Endothelial cell of umbilical vein (primary cell): ENCODE measurements at regions not wholly inside any gene's neighbourhood (a gene's known extent, or its start where the extent isn't known, plus 50 kb on each side); places are given as distances from the start of the nearest gene placed in this dataset.

Experiments used
- BruUV-seq: library from RNA; stranded (reverse); fragments of 400-500 nt; replicated peaks from 2 replicates; lab custom pipeline; 2021; lab: Mats Ljungman, UMichigan
- CTCF ChIA-PET: fragments of 300-600, 350-600 bp; sonication (Branson Sonifier 250); formaldehyde crosslinking; loops from one replicate; lab custom pipeline; 2021; ENCODE audit warnings: antibody characterized with exemption, inconsistent platforms; lab: Charles Lee
- POLR2A ChIA-PET: fragments of 300-600, 350-600 bp; sonication (Branson Sonifier 250); formaldehyde crosslinking; loops from one replicate; lab custom pipeline; 2021; ENCODE audit warnings: antibody characterized with exemption, inconsistent platforms; lab: Charles Lee
- DNase-seq: peaks from one replicate; pipeline ENCODE4 v3.0.0-alpha.2; 2011; ENCODE audit warnings: low read depth, low spot score
- FAIRE-seq: peaks from 2 replicates; lab custom pipeline; 2011; peaks lifted over from hg19 to GRCh38; lab: Jason Lieb, UNC
- H2AFZ ChIP-seq: 2 replicates; pipeline ENCODE4 v1.6.0; 2012; ENCODE audit warnings: low read depth, low read length, control low read depth, inconsistent platforms
- H3K27ac ChIP-seq: 2 replicates; pipeline ENCODE4 v1.5.1; 2011; ENCODE audit warnings: low read depth, mild to moderate bottlenecking, control low read depth, low read length, moderate library complexity; ENCODE audit not compliant: insufficient read depth
- H3K27me3 ChIP-seq, 2 experiments: 2 replicates each; pipeline versions ENCODE4 v1.6.0 to v1.6.1; 2011; ENCODE audit warnings: low read length in 2 of 2, mixed read lengths in 1 of 2; ENCODE audit not compliant: control insufficient read depth in 2 of 2, insufficient read depth in 2 of 2
- H3K36me3 ChIP-seq, 2 experiments: 2 replicates in 1 of 2; 3 replicates in 1 of 2; pipeline ENCODE4 v1.5.1; 2011; ENCODE audit warnings: low read length in 2 of 2, mild to moderate bottlenecking in 1 of 2, moderate library complexity in 1 of 2; ENCODE audit not compliant: control insufficient read depth in 2 of 2, insufficient read depth in 2 of 2; ENCODE audit errors: extremely low read depth in 1 of 2
- H3K4me1 ChIP-seq: 3 replicates; pipeline ENCODE4 v1.5.1; 2011; ENCODE audit warnings: mild to moderate bottlenecking, low read length; ENCODE audit not compliant: control insufficient read depth, insufficient read depth; ENCODE audit errors: extremely low read depth
- H3K4me2 ChIP-seq: 2 replicates; pipeline ENCODE4 v1.6.1; 2011; ENCODE audit warnings: low read length, control low read depth, mixed read lengths; ENCODE audit not compliant: insufficient read depth
- H3K4me3 ChIP-seq, 3 experiments: fragments of 200-600 bp in 1 of 3; sonication (generic), shearing (Covaris generic) in 1 of 3; replicated peaks in 1 of 3; 2 replicates each; pipeline ENCODE4 v1.5.1; 2011 to 2016; ENCODE audit warnings: control low read depth in 3 of 3, low read length in 3 of 3, mild to moderate bottlenecking in 2 of 3, inconsistent platforms in 1 of 3, low read depth in 1 of 3, moderate library complexity in 1 of 3; ENCODE audit not compliant: insufficient read depth in 1 of 3
- H3K79me2 ChIP-seq: 2 replicates; pipeline ENCODE4 v1.6.0; 2012; ENCODE audit warnings: low read length, inconsistent platforms; ENCODE audit not compliant: control insufficient read depth, insufficient read depth
- H3K9ac ChIP-seq: replicated peaks from 2 replicates; pipeline ENCODE3; 2011; ENCODE audit warnings: low read length, control low read depth; ENCODE audit not compliant: insufficient read depth; ENCODE audit errors: extremely low read depth
- H3K9me1 ChIP-seq: replicated peaks from 3 replicates; pipeline ENCODE4 v1.6.0; 2011; ENCODE audit warnings: mild to moderate bottlenecking, low read length; ENCODE audit not compliant: control insufficient read depth, insufficient read depth; ENCODE audit errors: extremely low read depth
- H3K9me3 ChIP-seq: replicated peaks from 2 replicates; pipeline ENCODE4 v1.5.1; 2012; ENCODE audit warnings: low read length, inconsistent platforms; ENCODE audit not compliant: control insufficient read depth, insufficient read depth
- H4K20me1 ChIP-seq: replicated peaks from 2 replicates; pipeline ENCODE3; 2011; ENCODE audit warnings: mild to moderate bottlenecking, low read length; ENCODE audit not compliant: control insufficient read depth, insufficient read depth; ENCODE audit errors: extremely low read depth
- EZH2 ChIP-seq: IDR thresholded peaks from 2 replicates; pipeline ENCODE4 v1.6.1; 2012; ENCODE audit warnings: borderline replicate concordance, low read depth, mild to moderate bottlenecking, moderate library complexity, low read length, inconsistent platforms; ENCODE audit not compliant: severe bottlenecking
- FOS ChIP-seq: IDR thresholded peaks from 2 replicates; pipeline ENCODE4 v1.6.1; 2011; ENCODE audit warnings: mild to moderate bottlenecking, low read length, moderate library complexity, borderline replicate concordance; ENCODE audit not compliant: insufficient read depth
- GATA2 ChIP-seq: IDR thresholded peaks from 2 replicates; pipeline ENCODE4 v1.7.0; 2011; ENCODE audit warnings: low read depth, mild to moderate bottlenecking, moderate library complexity, mixed read lengths, low read length; ENCODE audit not compliant: insufficient read length, insufficient read depth
- JUN ChIP-seq: IDR thresholded peaks from 2 replicates; pipeline ENCODE4 v1.6.1; 2011; ENCODE audit warnings: borderline replicate concordance, low read depth; ENCODE audit not compliant: insufficient read length, insufficient read depth
- MYC ChIP-seq: IDR thresholded peaks from one replicate; pipeline ENCODE4 v1.6.1; 2011; ENCODE audit warnings: mild to moderate bottlenecking, low read depth, low read length
- POLR2A ChIP-seq: IDR thresholded peaks from 2 replicates; pipeline ENCODE4 v1.6.1; 2012; ENCODE audit warnings: low read depth, mild to moderate bottlenecking, control low read depth, low read length
- POLR2AphosphoS5 ChIP-seq: IDR thresholded peaks from 2 replicates; pipeline ENCODE4 v1.6.1; 2012; ENCODE audit warnings: low read depth, mild to moderate bottlenecking, control low read depth, low read length, moderate library complexity; ENCODE audit not compliant: insufficient read depth
- dilution Hi-C: fragments of 300-500 bp; cut with MboI; formaldehyde crosslinking; loops from one replicate; pipeline ENCODE4 v1.15.0; 2019; ENCODE audit warnings: low sequenced_read_pairs; ENCODE audit not compliant: extremely low pct_ligation_motif_present
- intact Hi-C: fragments of 100-400 bp; cut with micrococcal nuclease; formaldehyde crosslinking; loops from one replicate; pipeline ENCODE4 v1.10.0; 2022
- TF ChIP-seq, protein P1 (sequence below), 2 donors: IDR thresholded peaks; 1 replicate in 1 of 2; 2 replicates in 1 of 2; pipeline ENCODE4 v1.5.1; 2011; ENCODE audit warnings: low read length in 2 of 2, mild to moderate bottlenecking in 2 of 2, moderate library complexity in 2 of 2, control low read depth in 1 of 2, inconsistent platforms in 1 of 2, low read depth in 1 of 2; ENCODE audit not compliant: insufficient read depth in 1 of 2; ENCODE audit errors: extremely low read depth in 1 of 2
- TF ChIP-seq, protein P2 (sequence below): IDR thresholded peaks from 2 replicates; pipeline ENCODE4 v1.6.1; 2011; ENCODE audit not compliant: insufficient read depth, insufficient read length

DNA sequence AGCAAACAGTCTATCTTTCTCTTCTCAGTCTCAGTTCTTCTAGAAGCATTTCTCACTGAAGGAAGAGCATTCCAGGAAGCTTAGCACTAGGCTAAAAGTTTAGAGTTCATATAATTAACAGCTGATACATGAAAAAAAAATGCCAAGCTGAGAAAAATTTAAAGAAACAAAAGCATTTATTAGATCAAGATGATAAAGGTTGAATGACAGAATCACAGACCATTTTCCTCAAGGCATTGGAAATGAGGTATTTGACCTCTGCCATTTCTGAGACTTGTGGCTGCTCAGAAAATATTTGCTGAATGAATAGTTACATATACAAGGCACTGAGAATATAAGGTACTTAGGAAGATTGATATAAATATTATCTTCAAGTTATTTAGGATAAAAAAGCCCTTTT is 901.6 kb upstream of the GOT2 start:
- FAIRE-seq = peak; percentile 33
- peaks cover 54% of the 10 kb centered on the region for H3K4me1 ChIP-seq
- no peaks in the 10 kb centered on the region for H3K9me3 ChIP-seq
- no TSS peak for BruUV-seq
- peak overlapping the region; percentile 42 for H3K4me2 ChIP-seq
- H3K9me1 ChIP-seq = no peaks in the 10 kb centered on the region
- TF ChIP-seq EZH2 (no peak), POLR2A (no peak), POLR2AphosphoS5 (no peak), FOS (peak; percentile 51), JUN (peak; percentile 19), GATA2 (peak; percentile 89)
- no peaks in the 10 kb centered on the region for H4K20me1 ChIP-seq
- peak overlapping the region; percentile 46 for H3K27ac ChIP-seq
- DNase-seq = peak; percentile 40
- dilution Hi-C loops = no loop called here
- H3K27me3 ChIP-seq = no peaks in the 10 kb centered on the region
- intact Hi-C loops = loop anchor here (10.0 kb wide), 1 partner anchor 571 kb away; no protein-coding TSS in a partner anchor
- POLR2A ChIA-PET = no interaction called here
- CTCF ChIA-PET = interaction anchor here (0.9 to 1.9 kb wide), 3 partner anchors 10 to 821 kb away, joined by 3 to 6 read pairs (median 4); no protein-coding TSS in a partner anchor
- no peaks in the 10 kb centered on the region for H3K36me3 ChIP-seq
- H2AFZ ChIP-seq = no peak overlapping the region
- H3K79me2 ChIP-seq = no peaks in the 10 kb centered on the region
- H3K9ac ChIP-seq = peak overlapping the region; percentile 3
- H3K4me3 ChIP-seq = no peak overlapping the region

DNA sequence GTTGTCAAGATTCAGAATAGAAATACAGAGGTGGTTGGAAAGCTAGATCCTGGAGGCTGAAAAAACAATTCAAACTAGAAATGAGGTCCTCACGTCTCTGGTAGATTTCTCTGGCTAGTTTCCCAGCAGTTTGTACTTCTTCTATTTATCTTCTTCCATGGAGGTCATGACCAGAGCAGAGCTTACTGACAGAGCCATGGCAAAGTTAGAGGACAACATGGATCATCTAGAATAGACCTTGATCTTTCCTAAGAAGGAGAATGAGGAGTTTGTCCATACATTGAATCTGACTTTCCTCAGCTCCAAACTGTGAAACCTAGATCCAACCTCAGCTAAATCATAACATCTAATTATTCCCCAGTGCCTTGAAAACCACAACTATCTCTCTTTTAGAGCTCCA is 900.8 kb upstream of the GOT2 start:
- Histone ChIP-seq H3K4me3 (no peak overlapping the region), H3K9me3 (no peaks in the 10 kb centered on the region), H3K27ac (peak overlapping the region; percentile 46), H3K4me2 (no peak overlapping the region), H3K9ac (no peak overlapping the region), H3K36me3 (no peaks in the 10 kb centered on the region), H3K9me1 (no peaks in the 10 kb centered on the region), H3K4me1 (peaks cover 54% of the 10 kb centered on the region), H4K20me1 (no peaks in the 10 kb centered on the region), H3K27me3 (no peaks in the 10 kb centered on the region), H2AFZ (peak overlapping the region; percentile 53), H3K79me2 (no peaks in the 10 kb centered on the region)
- no TSS peak for BruUV-seq
- no peak for TF ChIP-seq FOS
- no peak for TF ChIP-seq POLR2AphosphoS5
- TF ChIP-seq POLR2A = no peak
- TF ChIP-seq JUN = no peak
- no peak for TF ChIP-seq GATA2
- TF ChIP-seq, protein P1, sequence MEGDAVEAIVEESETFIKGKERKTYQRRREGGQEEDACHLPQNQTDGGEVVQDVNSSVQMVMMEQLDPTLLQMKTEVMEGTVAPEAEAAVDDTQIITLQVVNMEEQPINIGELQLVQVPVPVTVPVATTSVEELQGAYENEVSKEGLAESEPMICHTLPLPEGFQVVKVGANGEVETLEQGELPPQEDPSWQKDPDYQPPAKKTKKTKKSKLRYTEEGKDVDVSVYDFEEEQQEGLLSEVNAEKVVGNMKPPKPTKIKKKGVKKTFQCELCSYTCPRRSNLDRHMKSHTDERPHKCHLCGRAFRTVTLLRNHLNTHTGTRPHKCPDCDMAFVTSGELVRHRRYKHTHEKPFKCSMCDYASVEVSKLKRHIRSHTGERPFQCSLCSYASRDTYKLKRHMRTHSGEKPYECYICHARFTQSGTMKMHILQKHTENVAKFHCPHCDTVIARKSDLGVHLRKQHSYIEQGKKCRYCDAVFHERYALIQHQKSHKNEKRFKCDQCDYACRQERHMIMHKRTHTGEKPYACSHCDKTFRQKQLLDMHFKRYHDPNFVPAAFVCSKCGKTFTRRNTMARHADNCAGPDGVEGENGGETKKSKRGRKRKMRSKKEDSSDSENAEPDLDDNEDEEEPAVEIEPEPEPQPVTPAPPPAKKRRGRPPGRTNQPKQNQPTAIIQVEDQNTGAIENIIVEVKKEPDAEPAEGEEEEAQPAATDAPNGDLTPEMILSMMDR (IDR thresholded peaks at IDR 0.05; ENCODE audit: extremely low read depth in 1 of 2, insufficient read depth in 1 of 2, low read depth in 1 of 2, low read length in 2 of 2) = no peak
- no peak for TF ChIP-seq MYC
- TF ChIP-seq, protein P2, sequence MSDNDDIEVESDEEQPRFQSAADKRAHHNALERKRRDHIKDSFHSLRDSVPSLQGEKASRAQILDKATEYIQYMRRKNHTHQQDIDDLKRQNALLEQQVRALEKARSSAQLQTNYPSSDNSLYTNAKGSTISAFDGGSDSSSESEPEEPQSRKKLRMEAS = no peak
- no peak for TF ChIP-seq EZH2
- dilution Hi-C loops = no loop called here
- FAIRE-seq (peak; percentile 62), DNase-seq (no peak)
- intact Hi-C loops = loop anchor here (10.0 kb wide), 1 partner anchor 570 kb away; no protein-coding TSS in a partner anchor
- ChIA-PET POLR2A (no interaction called here), CTCF (interaction anchor here (0.9 to 1.9 kb wide), 5 partner anchors 11 to 820 kb away, joined by 3 to 6 read pairs (median 3); no protein-coding TSS in a partner anchor)
